Hematopoietic multipotent progenitor cell treated with erythropoietin and hydrocortisone succinate and interleukin-3 and kit ligand, for 17 days (in vitro differentiated cells): ENCODE measurements at regions not wholly inside any gene's neighbourhood (a gene's known extent, or its start where the extent isn't known, plus 50 kb on each side); places are given as distances from the start of the nearest gene placed in this dataset.
"Not testable (repeated sequence)": the region's sequence is repeated elsewhere in the genome, so short reads cannot be mapped to it uniquely, and the experiment has no call there.

ENCODE experiments used
- DNase-seq: peaks from one replicate; pipeline ENCODE4 v3.0.0-alpha.2; 2015; ENCODE audit warnings: low spot score

GRCh38 chr3:106355873-106356272 lies 487.1 kb upstream of the CBLB start:
- no peak for DNase-seq

- no peak for DNase-seq
Measured at GRCh38 chr3:106359692-106360091, 490.9 kb upstream of the CBLB start.

GRCh38 chr3:106360901-106361300 lies 492.1 kb upstream of the CBLB start:
- not testable (repeated sequence) for DNase-seq

- no peak for DNase-seq
Measured at GRCh38 chr3:106364477-106364876, 495.7 kb upstream of the CBLB start.

GRCh38 chr3:106365061-106365691 lies 496.4 kb upstream of the CBLB start:
- no peak for DNase-seq

GRCh38 chr3:106366352-106366751 lies 497.5 kb upstream of the CBLB start:
- DNase-seq = no peak

GRCh38 chr3:106367496-106367895 lies 498.7 kb upstream of the CBLB start:
- DNase-seq = no peak

- no peak for DNase-seq
Measured at GRCh38 chr3:106371221-106371970, 502.6 kb upstream of the CBLB start.

- DNase-seq = no peak
Measured at GRCh38 chr3:106371971-106372805, 503.4 kb upstream of the CBLB start.

- DNase-seq = no peak
Measured at GRCh38 chr3:106372806-106373190, 504.0 kb upstream of the CBLB start.

GRCh38 chr3:106376016-106376570 lies 507.3 kb upstream of the CBLB start:
- no peak for DNase-seq

- no peak for DNase-seq
Measured at GRCh38 chr3:106379251-106379750, 510.5 kb upstream of the CBLB start.

- no peak for DNase-seq
Measured at GRCh38 chr3:106380232-106380631, 511.4 kb upstream of the CBLB start.

- DNase-seq = no peak
Measured at GRCh38 chr3:106381286-106381938, 512.6 kb upstream of the CBLB start.

GRCh38 chr3:106381939-106382335 lies 513.1 kb upstream of the CBLB start:
- no peak for DNase-seq

GRCh38 chr3:106386050-106386449 lies 517.2 kb upstream of the CBLB start:
- DNase-seq = no peak

- DNase-seq = no peak
Measured at GRCh38 chr3:106392915-106393314, 524.1 kb upstream of the CBLB start.

- DNase-seq = no peak
Measured at GRCh38 chr3:106397006-106397405, 528.2 kb upstream of the CBLB start.

- DNase-seq = no peak
Measured at GRCh38 chr3:106398891-106399600, 530.2 kb upstream of the CBLB start.

- DNase-seq = no peak
Measured at GRCh38 chr3:106399761-106400160, 530.9 kb upstream of the CBLB start.
